Uterus (tissue), 2 donors: ENCODE measurements at regions not wholly inside any gene's neighbourhood (a gene's known extent, or its start where the extent isn't known, plus 50 kb on each side); places are given as distances from the start of the nearest gene placed in this dataset.

Source experiments
- POLR2A ChIP-seq, 2 donors: fragments of 450-650 bp; IDR thresholded peaks; one replicate each; pipeline ENCODE4 v1.6.1; 2016; ENCODE audit warnings: antibody characterized with exemption in 2 of 2, mild to moderate bottlenecking in 1 of 2, moderate library complexity in 1 of 2
- TF ChIP-seq, protein P1 (sequence below), 4 experiments: fragments of 200-600 bp in 2 of 4; fragments of 450-650 bp in 2 of 4; sonication (generic) in 2 of 4; IDR thresholded peaks; one replicate each; pipeline ENCODE4 v1.5.1; 2016 to 2019; ENCODE audit warnings: antibody characterized with exemption in 4 of 4, mild to moderate bottlenecking in 2 of 4, moderate library complexity in 1 of 4

DNA sequence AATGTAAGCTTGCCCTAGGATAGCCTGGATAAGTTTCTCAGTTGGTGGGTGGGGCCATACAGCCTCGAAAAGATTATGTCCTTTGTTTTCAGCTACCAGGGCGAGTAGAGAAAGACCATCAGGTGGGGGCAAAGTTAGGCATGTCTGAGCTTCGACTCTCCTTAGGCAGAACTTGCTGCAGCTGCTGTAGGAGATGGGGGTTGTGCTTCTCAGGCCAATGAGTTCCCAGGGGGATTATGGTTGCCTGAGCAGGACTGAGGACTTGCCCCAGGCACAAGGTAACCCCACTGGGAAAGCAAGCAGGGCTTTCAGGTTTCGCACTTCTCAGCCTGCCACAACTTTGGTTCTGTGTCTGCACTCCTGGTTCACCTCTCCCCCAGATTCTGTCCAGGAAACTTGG lies 173.4 kb upstream of the SESN3 start:
- TF ChIP-seq, protein P1, sequence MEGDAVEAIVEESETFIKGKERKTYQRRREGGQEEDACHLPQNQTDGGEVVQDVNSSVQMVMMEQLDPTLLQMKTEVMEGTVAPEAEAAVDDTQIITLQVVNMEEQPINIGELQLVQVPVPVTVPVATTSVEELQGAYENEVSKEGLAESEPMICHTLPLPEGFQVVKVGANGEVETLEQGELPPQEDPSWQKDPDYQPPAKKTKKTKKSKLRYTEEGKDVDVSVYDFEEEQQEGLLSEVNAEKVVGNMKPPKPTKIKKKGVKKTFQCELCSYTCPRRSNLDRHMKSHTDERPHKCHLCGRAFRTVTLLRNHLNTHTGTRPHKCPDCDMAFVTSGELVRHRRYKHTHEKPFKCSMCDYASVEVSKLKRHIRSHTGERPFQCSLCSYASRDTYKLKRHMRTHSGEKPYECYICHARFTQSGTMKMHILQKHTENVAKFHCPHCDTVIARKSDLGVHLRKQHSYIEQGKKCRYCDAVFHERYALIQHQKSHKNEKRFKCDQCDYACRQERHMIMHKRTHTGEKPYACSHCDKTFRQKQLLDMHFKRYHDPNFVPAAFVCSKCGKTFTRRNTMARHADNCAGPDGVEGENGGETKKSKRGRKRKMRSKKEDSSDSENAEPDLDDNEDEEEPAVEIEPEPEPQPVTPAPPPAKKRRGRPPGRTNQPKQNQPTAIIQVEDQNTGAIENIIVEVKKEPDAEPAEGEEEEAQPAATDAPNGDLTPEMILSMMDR (IDR thresholded peaks at IDR 0.05) = no peak
- no peak for TF ChIP-seq POLR2A (IDR thresholded peaks at IDR 0.05)
